GM13976 (cell line): ENCODE measurements at regions not wholly inside any gene's neighbourhood (a gene's known extent, or its start where the extent isn't known, plus 50 kb on each side); places are given as distances from the start of the nearest gene placed in this dataset.

Experiments used
- DNase-seq: peaks from one replicate; pipeline ENCODE4 v3.0.0; 2012; ENCODE audit warnings: low spot score
- CTCF ChIP-seq: IDR thresholded peaks from 2 replicates; pipeline ENCODE4 v1.5.1; 2012; ENCODE audit warnings: borderline replicate concordance, mild to moderate bottlenecking; ENCODE audit not compliant: insufficient read depth; ENCODE audit errors: extremely low read depth, missing control alignments, control extremely low read depth
- in situ Hi-C: fragments of 300-500 bp; cut with MboI; formaldehyde crosslinking; loops from one replicate; pipeline ENCODE4 v1.12.0; 2022; ENCODE audit warnings: low sequenced_read_pairs, mixed read lengths, inconsistent platforms; ENCODE audit not compliant: unreplicated experiment

DNA sequence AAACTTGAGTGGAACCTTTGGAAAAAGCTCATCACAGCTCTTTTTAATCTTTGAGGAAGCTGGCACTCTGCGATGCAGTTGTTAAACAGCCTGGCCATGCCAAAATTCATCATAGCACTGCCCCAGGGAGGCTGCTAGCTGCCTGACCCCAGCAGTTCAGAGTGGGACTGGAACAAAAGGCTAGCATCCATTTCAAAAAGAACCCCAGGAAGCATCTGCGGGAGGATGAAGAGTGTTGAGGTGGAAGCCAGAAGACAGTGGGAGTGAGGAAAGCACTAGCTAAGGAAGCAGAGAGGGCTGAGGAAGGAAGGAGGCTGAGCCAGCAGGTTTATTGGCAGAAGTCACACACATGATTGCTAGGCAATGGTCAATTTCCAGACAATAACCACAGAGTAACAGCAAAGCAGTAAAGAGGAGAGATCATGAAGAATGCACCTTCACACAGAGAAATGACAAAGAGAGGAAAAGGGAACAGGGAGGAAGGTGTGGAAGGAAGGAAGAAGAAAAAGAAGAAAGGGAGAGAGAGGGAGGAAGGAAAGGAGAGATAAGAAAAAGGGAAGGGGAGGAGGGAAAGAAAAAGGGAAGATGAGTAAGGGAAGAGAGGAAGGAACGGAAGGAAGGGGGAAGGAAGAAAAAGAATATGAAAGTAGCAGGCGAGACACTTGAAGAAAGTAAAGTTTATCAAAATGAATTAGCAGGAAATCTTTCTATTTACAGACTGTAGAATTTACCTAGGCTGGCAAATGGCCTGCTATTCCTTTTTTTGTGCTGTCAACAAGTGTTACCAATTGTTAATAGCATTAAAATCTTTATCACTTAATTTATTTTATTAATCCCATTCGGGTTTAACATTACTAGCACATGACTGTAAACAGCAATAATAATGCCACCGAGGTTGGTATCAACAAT, 270.0 kb upstream of the PSMD7 start:
- no peak for TF ChIP-seq CTCF
- DNase-seq: no peak
- in situ Hi-C loops: no loop called here

- in situ Hi-C loops: no loop called here
- no peak for DNase-seq
- no peak for TF ChIP-seq CTCF
Measured at GRCh38 chr16:74024953-74025352, 271.7 kb upstream of the PSMD7 start.

GRCh38 chr16:74020095-74020670, 276.4 kb upstream of the PSMD7 start:
- no peak for DNase-seq
- TF ChIP-seq CTCF: no peak
- in situ Hi-C loops: no loop called here

DNA sequence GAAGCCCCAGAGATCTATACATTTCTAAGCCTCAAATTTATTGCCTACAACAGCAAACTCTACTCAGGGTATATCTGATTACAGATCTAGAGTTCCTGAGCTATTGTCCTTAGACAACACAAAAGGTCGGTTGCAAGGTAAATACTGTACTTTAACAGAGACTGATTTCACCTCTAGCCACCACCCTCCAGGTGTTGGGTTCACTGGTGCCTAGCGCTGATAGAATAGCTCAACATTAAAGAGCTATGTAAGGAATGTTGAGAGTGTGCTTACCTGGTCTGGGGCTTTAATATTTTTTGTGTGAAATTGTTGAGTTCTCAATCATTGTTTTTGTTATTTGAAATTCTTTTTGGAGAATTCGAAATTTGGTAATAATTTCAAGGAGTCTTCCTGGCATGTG, 277.0 kb upstream of the PSMD7 start:
- in situ Hi-C loops: no loop called here
- no peak for DNase-seq
- no peak for TF ChIP-seq CTCF

DNA sequence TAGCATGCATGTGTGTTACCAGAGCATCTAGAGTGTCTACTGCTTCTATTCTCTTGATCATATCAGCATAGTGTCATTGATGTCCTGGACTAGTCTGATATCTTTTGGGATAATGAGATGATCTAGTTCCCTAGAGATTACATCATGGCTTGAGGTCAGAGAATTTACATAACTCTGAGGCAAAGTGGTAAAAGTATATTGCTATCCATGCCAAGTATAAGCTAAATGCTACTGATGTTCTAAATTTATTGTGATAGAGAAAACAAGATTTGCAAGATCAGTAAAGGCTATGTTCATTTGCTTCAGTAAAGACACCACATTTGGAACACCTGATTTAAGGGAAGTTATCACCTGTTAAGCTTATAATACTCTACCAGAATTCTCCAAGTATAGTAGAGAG, 280.7 kb upstream of the PSMD7 start:
- no peak for TF ChIP-seq CTCF
- DNase-seq: no peak
- in situ Hi-C loops: no loop called here

DNA sequence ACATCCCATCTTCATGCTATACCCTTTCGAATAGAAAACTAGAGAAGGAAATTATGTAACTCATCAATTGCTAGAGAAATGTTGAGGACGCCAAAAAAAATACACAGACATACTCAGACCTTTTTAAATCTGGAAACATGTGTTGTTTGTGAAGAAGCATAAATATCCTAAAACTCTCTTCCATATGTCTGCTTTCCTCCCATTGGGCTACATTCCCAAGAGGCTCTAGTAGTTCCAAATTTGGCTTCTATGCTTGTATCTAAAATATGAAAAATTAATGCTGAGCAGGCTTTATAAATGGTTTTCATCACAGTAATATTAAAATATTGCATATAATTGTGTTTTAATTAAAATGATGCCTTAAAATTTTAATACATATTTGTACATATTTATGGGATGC, 297.9 kb upstream of the PSMD7 start:
- TF ChIP-seq CTCF: no peak
- in situ Hi-C loops: no loop called here
- DNase-seq: no peak
